SH-SY5Y (cell line): ENCODE measurements at regions not wholly inside any gene's neighbourhood (a gene's known extent, or its start where the extent isn't known, plus 50 kb on each side); places are given as distances from the start of the nearest gene placed in this dataset.

Experiments used
- GATA2 ChIP-seq: IDR thresholded peaks from 2 replicates; pipeline ENCODE4 v1.6.1; 2011; ENCODE audit warnings: mild to moderate bottlenecking, low read depth, low read length
- GATA3 ChIP-seq: IDR thresholded peaks from 2 replicates; pipeline ENCODE4 v1.6.1; 2011; ENCODE audit warnings: low read depth, mild to moderate bottlenecking, low read length, moderate library complexity

DNA sequence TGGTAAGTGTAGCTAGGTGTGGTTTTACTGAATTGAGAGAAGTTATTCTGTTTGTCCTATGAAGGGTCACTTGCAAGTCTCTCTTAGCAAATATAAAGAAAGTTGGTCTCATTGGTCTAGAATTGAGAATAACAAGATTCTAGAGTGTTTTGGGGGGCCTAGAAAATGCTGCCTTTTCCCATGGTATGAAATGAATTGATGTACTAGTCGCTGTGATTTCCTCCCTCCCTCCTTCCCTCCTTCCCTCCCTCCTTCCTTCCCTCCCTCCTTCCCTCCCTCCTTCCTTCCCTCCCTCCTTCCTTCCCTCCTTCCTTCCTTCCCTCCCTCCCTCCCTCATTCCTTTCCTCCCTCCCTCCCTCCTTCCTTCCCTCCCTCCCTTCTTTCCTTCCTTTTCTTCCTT lies 166.7 kb upstream of the RGS6 start:
- TF ChIP-seq GATA2 (no peak), GATA3 (no peak)
